HCT116 (cell line): ENCODE measurements at regions not wholly inside any gene's neighbourhood (a gene's known extent, or its start where the extent isn't known, plus 50 kb on each side); places are given as distances from the start of the nearest gene placed in this dataset.
"Not testable (repeated sequence)": the region's sequence is repeated elsewhere in the genome, so short reads cannot be mapped to it uniquely, and the experiment has no call there.

Source experiments
- CBX3 ChIP-seq: IDR thresholded peaks from 2 replicates; pipeline ENCODE4 v1.6.1; 2012; ENCODE audit warnings: low read depth
- CTCF ChIP-seq, 3 experiments: fragments of 200-600 bp in 1 of 3; sonication (generic) in 1 of 3; IDR thresholded peaks in 2 of 3; conservative IDR thresholded peaks in 1 of 3; 2 replicates each; pipeline ENCODE4 v1.5.1; 2012 to 2017; ENCODE audit warnings: low read depth in 2 of 3, low read length in 2 of 3, antibody characterized with exemption in 1 of 3, borderline replicate concordance in 1 of 3, control low read depth in 1 of 3, mild to moderate bottlenecking in 1 of 3, mixed read lengths in 1 of 3, mixed run types in 1 of 3, moderate library complexity in 1 of 3; ENCODE audit not compliant: insufficient read depth in 1 of 3
- ELF1 ChIP-seq: IDR thresholded peaks from 2 replicates; pipeline ENCODE4 v1.6.1; 2012; ENCODE audit warnings: low read depth, borderline replicate concordance
- EZH2 ChIP-seq: fragments of 200-600 bp; sonication (generic); IDR thresholded peaks from 2 replicates; pipeline ENCODE4 v1.6.1; 2017; ENCODE audit warnings: antibody characterized with exemption, mixed run types
- FOSL1 ChIP-seq: IDR thresholded peaks from 2 replicates; pipeline ENCODE4 v1.6.1; 2012; ENCODE audit warnings: low read depth
- JUND ChIP-seq: IDR thresholded peaks from 2 replicates; pipeline ENCODE4 v1.6.1; 2012
- POLR2A ChIP-seq: IDR thresholded peaks from 2 replicates; pipeline ENCODE4 v1.7.0; 2011; ENCODE audit warnings: borderline replicate concordance; ENCODE audit not compliant: insufficient read depth, insufficient read length; ENCODE audit errors: extremely low read depth
- REST ChIP-seq: IDR thresholded peaks from 2 replicates; pipeline ENCODE4 v1.6.1; 2012; ENCODE audit warnings: low read depth

GRCh38 chr3:106858321-106858720, 518.9 kb upstream of the CCDC54 start:
- not testable (repeated sequence) for TF ChIP-seq FOSL1; CBX3; POLR2A; CTCF (IDR thresholded peaks at IDR 0.05 in 2 of 3, conservative IDR thresholded peaks at IDR 0.05 in 1 of 3; ENCODE audit: borderline replicate concordance in 1 of 3, insufficient read depth in 1 of 3, low read depth in 2 of 3, low read length in 2 of 3); EZH2; JUND; REST; ELF1
